ENCODE measurements at regions not wholly inside any gene's neighbourhood (a gene's known extent, or its start where the extent isn't known, plus 50 kb on each side); places are given as distances from the start of the nearest gene placed in this dataset.

DNA sequence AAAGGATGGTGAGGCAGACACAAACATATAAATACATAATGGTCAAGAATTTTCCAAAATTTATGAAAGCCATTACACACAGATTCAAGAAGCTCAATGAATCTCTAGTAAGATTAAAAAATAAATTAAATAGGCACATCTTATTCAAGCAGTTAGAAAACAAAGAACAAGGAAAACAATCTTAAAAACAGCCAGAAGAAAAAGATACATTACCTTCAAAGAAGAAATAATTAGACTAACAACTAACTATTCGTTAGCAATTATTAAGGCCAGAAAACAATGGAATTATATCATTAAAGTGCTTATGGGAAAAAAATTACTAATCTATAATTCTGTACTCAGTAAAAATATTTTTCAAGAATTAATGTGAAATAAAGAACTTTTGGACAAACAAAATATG is 593.1 kb downstream of the EBF1 start:
- TF ChIP-seq EZH2phosphoT487 (IDR thresholded peaks at IDR 0.05; ENCODE audit: insufficient read depth, low read depth) (no peak), EZH2 (IDR thresholded peaks at IDR 0.05; ENCODE audit: insufficient read depth, poor library complexity, severe bottlenecking) (no peak)

Data from GM23248 (cell line).